Amniotic stem cell (primary cell): ENCODE measurements at regions not wholly inside any gene's neighbourhood (a gene's known extent, or its start where the extent isn't known, plus 50 kb on each side); places are given as distances from the start of the nearest gene placed in this dataset.
A peak's percentile ranks its signal among the peaks of the same experiment; 100 is the strongest.

Experiments
- DNase-seq: peaks from one replicate; lab custom pipeline; 2025; lab: John Stamatoyannopoulos, UW

GRCh38 chr20:52261792-52262191 lies 70.2 kb upstream of the ZFP64 start:
- no peak for DNase-seq

- no peak for DNase-seq
Measured at GRCh38 chr20:52259295-52259694, 67.7 kb upstream of the ZFP64 start.

DNA sequence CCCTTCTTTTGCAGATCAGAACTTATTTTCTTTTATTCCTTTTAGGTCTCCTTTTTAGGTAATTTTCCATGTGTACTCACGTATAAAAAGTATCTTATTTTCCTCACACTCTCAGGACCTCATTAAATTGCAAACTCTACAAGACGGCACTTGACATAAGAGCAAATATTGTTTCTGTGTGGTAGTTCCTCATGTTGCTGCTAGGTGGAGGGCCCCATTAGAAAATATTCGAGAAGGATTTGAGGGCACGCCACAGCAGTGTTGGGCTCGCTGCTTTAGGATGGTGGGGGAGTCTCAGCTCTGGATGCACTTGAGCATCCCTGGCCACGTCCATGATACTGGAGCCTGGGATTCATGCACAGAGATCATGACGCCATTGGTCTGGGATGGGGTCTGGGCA lies 64.9 kb upstream of the ZFP64 start:
- DNase-seq, result no peak

GRCh38 chr20:52252664-52253063 lies 61.1 kb upstream of the ZFP64 start:
- no peak for DNase-seq

DNA sequence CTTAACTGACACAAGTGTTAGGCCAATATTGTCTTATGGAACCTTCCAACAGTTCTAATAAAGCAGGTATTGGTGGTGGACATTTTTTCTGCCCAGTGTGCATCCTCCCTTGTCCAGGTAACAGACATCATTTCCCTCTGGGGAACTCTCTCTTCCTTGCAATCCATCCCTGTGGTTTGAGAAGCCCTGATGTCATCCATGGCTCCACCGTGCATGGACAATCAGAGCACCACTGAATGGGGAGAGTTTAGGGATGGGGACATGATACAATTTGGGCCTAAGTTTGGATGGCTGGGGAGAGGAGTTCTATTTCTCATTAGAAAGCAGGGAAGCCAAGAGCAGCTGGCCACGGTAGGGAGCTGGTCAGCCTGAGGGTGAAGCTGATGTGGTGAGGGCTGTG lies 60.2 kb upstream of the ZFP64 start:
- no peak for DNase-seq

DNA sequence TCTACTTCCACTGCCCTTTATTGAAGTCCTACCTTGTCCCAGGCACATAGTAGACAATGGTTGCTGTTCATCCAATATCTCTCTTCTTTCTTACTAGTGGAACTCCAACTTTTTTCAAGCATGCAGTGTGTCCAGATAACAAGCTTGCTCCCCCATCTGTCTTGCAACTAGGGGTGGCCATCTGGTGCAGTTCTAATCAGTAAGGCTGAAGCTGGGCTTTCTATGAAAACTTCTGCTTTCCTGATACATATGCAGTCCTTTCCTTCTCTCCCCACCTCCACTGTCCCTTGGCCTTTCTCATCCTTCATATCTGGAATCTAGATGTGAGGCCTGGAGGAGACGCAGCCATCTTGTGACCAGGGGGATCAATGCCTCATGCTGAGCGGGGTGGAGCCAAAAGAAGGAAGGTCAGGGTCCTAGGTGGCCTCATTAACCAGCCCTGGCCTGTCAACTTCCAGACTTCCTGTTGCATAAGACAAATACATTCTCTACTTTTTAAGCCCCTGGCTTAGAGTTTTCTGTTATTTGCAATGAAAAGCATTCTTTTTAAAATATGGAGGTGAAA lies 59.6 kb upstream of the ZFP64 start:
- no peak for DNase-seq

DNA sequence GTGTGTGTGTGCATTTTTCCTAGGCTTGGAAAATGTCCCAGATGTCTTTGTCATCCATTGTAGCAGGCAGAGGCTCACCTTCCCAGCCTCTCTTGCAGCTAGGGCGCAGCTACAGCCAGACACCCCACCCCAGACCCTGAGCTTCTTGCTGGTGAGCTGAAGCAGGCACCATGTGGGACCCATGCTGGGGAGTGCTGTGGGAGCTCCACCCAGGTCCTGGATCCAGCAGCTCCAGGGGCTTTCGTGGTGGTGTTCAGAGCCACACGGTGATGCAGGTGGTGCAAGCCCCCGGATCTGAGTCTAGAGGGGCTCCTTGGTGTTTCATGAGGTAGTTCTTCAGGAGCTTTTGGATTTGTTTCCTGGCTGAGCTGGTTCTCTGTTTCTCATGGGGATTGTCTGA lies 56.0 kb upstream of the ZFP64 start:
- no peak for DNase-seq

- DNase-seq, result no peak
Measured at GRCh38 chr20:52246366-52246765, 54.8 kb upstream of the ZFP64 start.

GRCh38 chr20:52244702-52245101 lies 53.1 kb upstream of the ZFP64 start:
- DNase-seq, result no peak

DNA sequence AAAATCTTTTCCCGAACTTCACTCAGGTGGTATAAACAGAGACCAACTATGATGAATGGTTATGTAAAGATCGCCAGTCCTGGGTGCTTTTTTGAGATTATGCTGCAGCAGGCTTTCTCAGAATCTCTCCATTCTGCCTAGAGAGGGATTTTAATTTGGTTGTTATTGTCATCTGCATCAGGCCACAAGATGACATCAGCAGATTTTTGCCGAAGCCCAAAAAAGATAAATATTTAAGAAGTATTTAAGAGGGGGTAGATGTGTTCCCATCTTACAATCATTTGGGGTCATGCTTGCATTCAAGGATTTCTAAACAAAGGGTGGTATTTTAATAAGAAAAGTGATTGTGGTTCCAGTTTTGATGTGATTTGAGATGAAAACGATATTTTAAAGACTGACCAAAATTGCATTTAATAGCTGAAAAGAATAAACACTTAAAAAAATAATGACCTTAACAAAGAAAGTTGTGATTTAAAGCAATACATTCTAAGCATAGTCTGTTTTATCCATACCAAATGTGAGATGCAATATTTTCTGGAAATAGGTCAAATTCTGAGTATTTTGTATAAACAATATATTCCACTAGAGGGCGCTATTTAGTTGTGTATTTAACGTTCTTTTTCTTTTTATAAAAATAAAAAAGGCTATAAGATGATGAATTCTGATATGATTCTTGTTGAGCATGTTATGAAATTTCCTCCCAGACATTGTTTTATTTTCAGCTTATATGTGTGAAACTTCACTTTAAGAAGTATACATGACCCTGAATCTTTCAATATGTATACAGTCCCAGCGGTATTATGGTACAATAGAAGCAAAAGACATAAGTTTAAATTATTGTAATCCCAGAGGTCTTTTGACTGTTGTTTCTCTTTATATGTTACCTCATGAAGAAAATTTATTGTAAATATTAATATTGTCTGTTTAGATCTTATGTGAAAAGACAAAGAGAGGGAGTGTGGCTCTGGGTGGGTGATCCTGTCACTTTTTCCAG lies 51.0 kb upstream of the ZFP64 start:
- DNase-seq, result peak; percentile 6
